Breast epithelium (tissue), 4 donors: ENCODE measurements at regions not wholly inside any gene's neighbourhood (a gene's known extent, or its start where the extent isn't known, plus 50 kb on each side); places are given as distances from the start of the nearest gene placed in this dataset.

ENCODE experiments used
- DNase-seq, 2 donors: peaks; one replicate each; pipeline ENCODE4 v3.0.0-alpha.2; 2019; ENCODE audit warnings: low spot score in 2 of 2
- H3K27ac ChIP-seq, 2 donors: fragments of 200-600 bp; sonication (generic) in 1 of 2; one replicate each; pipeline ENCODE4 v1.5.1; 2016 to 2019; ENCODE audit warnings: mild to moderate bottlenecking in 1 of 2
- H3K27me3 ChIP-seq, 2 donors: fragments of 200-600 bp; sonication (generic) in 1 of 2; one replicate each; pipeline versions ENCODE4 v1.5.1 to v1.6.0; 2017 to 2019; ENCODE audit warnings: control low read depth in 1 of 2, mild to moderate bottlenecking in 1 of 2
- H3K36me3 ChIP-seq: fragments of 200-600 bp; one replicate; pipeline ENCODE4 v1.5.1; 2019
- H3K4me1 ChIP-seq, 2 donors: fragments of 200-600 bp; sonication (generic); one replicate each; pipeline ENCODE4 v1.5.1; 2016 to 2019; ENCODE audit warnings: control low read depth in 1 of 2
- H3K4me3 ChIP-seq, 3 donors: fragments of 200-600 bp; sonication (generic); 1 replicate in 2 of 3; 2 replicates in 1 of 3; pipeline ENCODE4 v1.5.1; 2016 to 2019; ENCODE audit warnings: mild to moderate bottlenecking in 3 of 3, moderate library complexity in 2 of 3
- H3K9me3 ChIP-seq, 2 donors: fragments of 200-600 bp; sonication (generic) in 1 of 2; one replicate each; pipeline ENCODE4 v1.5.1; 2016 to 2019; ENCODE audit warnings: control low read depth in 1 of 2
- CTCF ChIP-seq, 3 donors: fragments of 450-650 bp; IDR thresholded peaks; one replicate each; pipeline ENCODE4 v1.5.1; 2016 to 2017; ENCODE audit warnings: antibody characterized with exemption in 3 of 3, mild to moderate bottlenecking in 3 of 3, moderate library complexity in 3 of 3
- POLR2A ChIP-seq: fragments of 450-650 bp; IDR thresholded peaks from one replicate; pipeline ENCODE4 v1.6.1; 2016; ENCODE audit warnings: antibody characterized with exemption, mild to moderate bottlenecking, moderate library complexity
- POLR2AphosphoS5 ChIP-seq, 3 donors: sonication (generic); formaldehyde crosslinking; IDR thresholded peaks; one replicate each; pipeline ENCODE4 v1.6.1; 2017; ENCODE audit warnings: antibody characterized with exemption in 3 of 3
- intact Hi-C: fragments of 100-400 bp; cut with DNase I; formaldehyde crosslinking; loops from one replicate; pipeline ENCODE4 v1.15.1; 2023; ENCODE audit warnings: low total_unique reads

- Histone ChIP-seq H3K27ac (no peak overlapping the region), H3K36me3 (no peaks in the 10 kb centered on the region), H3K9me3 (no peaks in the 10 kb centered on the region), H3K4me1 (no peaks in the 10 kb centered on the region), H3K4me3 (no peak overlapping the region), H3K27me3 (no peaks in the 10 kb centered on the region)
- DNase-seq, result no peak
- intact Hi-C loops, result no loop called here
- TF ChIP-seq CTCF (IDR thresholded peaks at IDR 0.05), result no peak
- TF ChIP-seq POLR2A, result no peak
- TF ChIP-seq POLR2AphosphoS5 (IDR thresholded peaks at IDR 0.05), result no peak
Observed at GRCh38 chr5:133712562-133712961, 100.2 kb upstream of the FSTL4 start.

- no peaks in the 10 kb centered on the region for H3K9me3 ChIP-seq
- no peaks in the 10 kb centered on the region for H3K27me3 ChIP-seq
- no peaks in the 10 kb centered on the region for H3K36me3 ChIP-seq
- no peak overlapping the region for H3K27ac ChIP-seq
- intact Hi-C loops, result no loop called here
- H3K4me1 ChIP-seq, result no peaks in the 10 kb centered on the region
- DNase-seq, result no peak
- TF ChIP-seq POLR2AphosphoS5 (IDR thresholded peaks at IDR 0.05), result no peak
- no peak for TF ChIP-seq POLR2A
- no peak for TF ChIP-seq CTCF (IDR thresholded peaks at IDR 0.05)
- H3K4me3 ChIP-seq, result no peak overlapping the region
Observed at GRCh38 chr5:133709209-133709725, 96.9 kb upstream of the FSTL4 start.

GRCh38 chr5:133708331-133708850, 96.0 kb upstream of the FSTL4 start:
- Histone ChIP-seq H3K27ac (no peak overlapping the region), H3K4me3 (no peak overlapping the region), H3K9me3 (no peaks in the 10 kb centered on the region), H3K36me3 (no peaks in the 10 kb centered on the region), H3K4me1 (no peaks in the 10 kb centered on the region), H3K27me3 (no peaks in the 10 kb centered on the region)
- TF ChIP-seq POLR2A, result no peak
- TF ChIP-seq CTCF (IDR thresholded peaks at IDR 0.05), result no peak
- TF ChIP-seq POLR2AphosphoS5 (IDR thresholded peaks at IDR 0.05), result no peak
- intact Hi-C loops, result no loop called here
- no peak for DNase-seq

GRCh38 chr5:133707629-133708028, 95.3 kb upstream of the FSTL4 start:
- TF ChIP-seq POLR2AphosphoS5 (IDR thresholded peaks at IDR 0.05) (no peak), POLR2A (no peak), CTCF (IDR thresholded peaks at IDR 0.05) (no peak)
- intact Hi-C loops, result no loop called here
- Histone ChIP-seq H3K36me3 (no peaks in the 10 kb centered on the region), H3K4me3 (no peak overlapping the region), H3K4me1 (no peaks in the 10 kb centered on the region), H3K27me3 (no peaks in the 10 kb centered on the region), H3K9me3 (no peaks in the 10 kb centered on the region), H3K27ac (no peak overlapping the region)
- DNase-seq, result no peak

GRCh38 chr5:133706506-133707430, 94.4 kb upstream of the FSTL4 start:
- H3K4me3 ChIP-seq, result no peak overlapping the region
- DNase-seq, result no peak
- no peaks in the 10 kb centered on the region for H3K9me3 ChIP-seq
- H3K36me3 ChIP-seq, result no peaks in the 10 kb centered on the region
- no peak overlapping the region for H3K27ac ChIP-seq
- no peaks in the 10 kb centered on the region for H3K27me3 ChIP-seq
- TF ChIP-seq POLR2AphosphoS5 (IDR thresholded peaks at IDR 0.05) (no peak), POLR2A (no peak), CTCF (IDR thresholded peaks at IDR 0.05) (no peak)
- no peaks in the 10 kb centered on the region for H3K4me1 ChIP-seq
- intact Hi-C loops, result no loop called here
